PC-3 (cell line): ENCODE measurements at regions not wholly inside any gene's neighbourhood (a gene's known extent, or its start where the extent isn't known, plus 50 kb on each side); places are given as distances from the start of the nearest gene placed in this dataset.

ENCODE experiments used
- EZH2 ChIP-seq: fragments of 300-600 bp; sonication (generic); IDR thresholded peaks from one replicate; pipeline ENCODE4 v1.6.1; 2017; ENCODE audit warnings: antibody characterized with exemption, mild to moderate bottlenecking, low read length; ENCODE audit not compliant: unreplicated experiment
- EZH2phosphoT487 ChIP-seq: fragments of 300-600 bp; sonication (generic); IDR thresholded peaks from 2 replicates; pipeline ENCODE4 v1.6.1; 2018; ENCODE audit warnings: mild to moderate bottlenecking, antibody characterized with exemption, low read length, borderline replicate concordance
- TF ChIP-seq, protein P1 (sequence below): fragments of 300-600 bp; sonication (generic); conservative IDR thresholded peaks from 2 replicates; pipeline ENCODE4 v1.5.1; 2017; ENCODE audit warnings: antibody characterized with exemption, low read depth, mild to moderate bottlenecking, low read length

DNA sequence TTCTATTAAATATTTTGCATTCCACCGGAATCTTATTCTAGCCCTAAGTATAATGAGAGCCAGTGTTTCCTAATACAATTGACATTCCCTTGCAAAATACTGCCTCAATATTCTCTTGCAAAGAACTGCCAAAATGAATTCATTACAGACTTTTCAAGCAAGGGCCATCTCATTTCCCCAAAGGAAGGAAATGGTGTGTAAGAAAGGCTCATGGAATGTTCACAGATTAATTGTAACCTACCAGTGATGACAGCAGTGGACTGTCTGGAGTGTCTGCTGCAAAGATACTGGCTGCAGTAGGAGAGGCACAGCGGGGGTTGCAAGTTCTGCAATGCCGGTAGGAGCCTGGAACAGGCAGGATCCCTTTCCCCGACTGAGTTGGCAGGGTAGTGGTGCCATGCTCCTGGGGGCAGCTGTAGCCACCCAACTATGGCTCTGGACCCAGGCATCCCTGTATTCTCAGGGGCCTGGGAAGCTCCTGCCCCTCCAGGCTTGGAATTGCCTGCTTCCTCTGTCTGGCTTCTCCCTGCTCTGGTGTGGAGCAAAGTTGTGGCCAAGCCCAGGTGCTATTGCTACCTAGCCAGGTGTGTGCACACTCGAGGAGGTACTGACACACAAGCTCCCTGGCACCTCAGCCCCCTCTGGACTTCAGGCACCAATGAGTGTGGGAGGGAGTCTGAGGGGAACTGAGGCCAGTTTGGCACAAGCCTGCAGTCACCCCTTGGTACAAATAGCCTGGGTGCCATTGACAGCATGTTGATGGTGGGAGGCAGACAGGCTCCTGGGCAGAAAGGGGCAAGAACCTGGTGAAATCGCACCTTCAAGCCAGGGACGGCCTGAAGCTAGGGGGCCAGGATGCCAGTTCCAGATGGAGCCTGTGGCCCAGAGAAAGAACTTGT, 1371.0 kb downstream of the KCNT2 start:
- TF ChIP-seq, protein P1, sequence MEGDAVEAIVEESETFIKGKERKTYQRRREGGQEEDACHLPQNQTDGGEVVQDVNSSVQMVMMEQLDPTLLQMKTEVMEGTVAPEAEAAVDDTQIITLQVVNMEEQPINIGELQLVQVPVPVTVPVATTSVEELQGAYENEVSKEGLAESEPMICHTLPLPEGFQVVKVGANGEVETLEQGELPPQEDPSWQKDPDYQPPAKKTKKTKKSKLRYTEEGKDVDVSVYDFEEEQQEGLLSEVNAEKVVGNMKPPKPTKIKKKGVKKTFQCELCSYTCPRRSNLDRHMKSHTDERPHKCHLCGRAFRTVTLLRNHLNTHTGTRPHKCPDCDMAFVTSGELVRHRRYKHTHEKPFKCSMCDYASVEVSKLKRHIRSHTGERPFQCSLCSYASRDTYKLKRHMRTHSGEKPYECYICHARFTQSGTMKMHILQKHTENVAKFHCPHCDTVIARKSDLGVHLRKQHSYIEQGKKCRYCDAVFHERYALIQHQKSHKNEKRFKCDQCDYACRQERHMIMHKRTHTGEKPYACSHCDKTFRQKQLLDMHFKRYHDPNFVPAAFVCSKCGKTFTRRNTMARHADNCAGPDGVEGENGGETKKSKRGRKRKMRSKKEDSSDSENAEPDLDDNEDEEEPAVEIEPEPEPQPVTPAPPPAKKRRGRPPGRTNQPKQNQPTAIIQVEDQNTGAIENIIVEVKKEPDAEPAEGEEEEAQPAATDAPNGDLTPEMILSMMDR, result no peak
- TF ChIP-seq EZH2phosphoT487 (no peak), EZH2 (no peak)
